Natural killer cell treated with Interleukin-12 subunit alpha and Interleukin-12 subunit beta and Interleukin-15 and Interleukin-18, amount 100 ng/mL, for 72 hours (primary cell): ENCODE measurements at regions not wholly inside any gene's neighbourhood (a gene's known extent, or its start where the extent isn't known, plus 50 kb on each side); places are given as distances from the start of the nearest gene placed in this dataset.
"Not testable (repeated sequence)": the region's sequence is repeated elsewhere in the genome, so short reads cannot be mapped to it uniquely, and the experiment has no call there.

Experiments used
- ATAC-seq, 2 donors: fragments of 150-1000 bp; cut with Tn5 transposase in 1 of 2; sonication (Bioruptor Pico), chemical (Tn5 transposase) in 1 of 2; 2 replicates each; pipeline ENCODE4 v1.10.0; 2021
- DNase-seq: peaks from one replicate; pipeline ENCODE4 v3.0.0; 2022; ENCODE audit warnings: low spot score
- H3K27ac Mint-ChIP-seq, 2 donors: 1 replicate in 1 of 2; 2 replicates in 1 of 2; pipeline ENCODE4 v1.8.0; 2022; ENCODE audit warnings: mixed read lengths in 2 of 2, mild to moderate bottlenecking in 1 of 2, moderate library complexity in 1 of 2
- H3K27me3 Mint-ChIP-seq, 2 donors: 1 replicate in 1 of 2; 2 replicates in 1 of 2; pipeline ENCODE4 v1.8.0; 2022; ENCODE audit warnings: mixed read lengths in 2 of 2
- H3K36me3 Mint-ChIP-seq: one replicate; pipeline ENCODE4 v1.8.0; 2022; ENCODE audit warnings: mixed read lengths
- H3K4me1 Mint-ChIP-seq, 2 donors: 1 replicate in 1 of 2; 2 replicates in 1 of 2; pipeline ENCODE4 v1.8.0; 2022; ENCODE audit warnings: low read depth in 2 of 2, mixed read lengths in 2 of 2, mild to moderate bottlenecking in 1 of 2
- H3K4me3 Mint-ChIP-seq: one replicate; pipeline ENCODE4 v1.8.0; 2022; ENCODE audit warnings: mixed read lengths
- H3K9me3 Mint-ChIP-seq: 2 replicates; pipeline ENCODE4 v1.8.0; 2022; ENCODE audit warnings: mixed read lengths

GRCh38 chr6:77131426-77131825 lies 331.9 kb downstream of the HTR1B start:
- peaks cover 21% of the 10 kb centered on the region for H3K9me3 Mint-ChIP-seq
- H3K27me3 Mint-ChIP-seq = no peaks in the 10 kb centered on the region
- no peak overlapping the region for H3K4me3 Mint-ChIP-seq
- H3K36me3 Mint-ChIP-seq = peaks cover 11% of the 10 kb centered on the region
- no peak overlapping the region for H3K27ac Mint-ChIP-seq
- DNase-seq (no peak), ATAC-seq (no peak)
- no peaks in the 10 kb centered on the region for H3K4me1 Mint-ChIP-seq

DNA sequence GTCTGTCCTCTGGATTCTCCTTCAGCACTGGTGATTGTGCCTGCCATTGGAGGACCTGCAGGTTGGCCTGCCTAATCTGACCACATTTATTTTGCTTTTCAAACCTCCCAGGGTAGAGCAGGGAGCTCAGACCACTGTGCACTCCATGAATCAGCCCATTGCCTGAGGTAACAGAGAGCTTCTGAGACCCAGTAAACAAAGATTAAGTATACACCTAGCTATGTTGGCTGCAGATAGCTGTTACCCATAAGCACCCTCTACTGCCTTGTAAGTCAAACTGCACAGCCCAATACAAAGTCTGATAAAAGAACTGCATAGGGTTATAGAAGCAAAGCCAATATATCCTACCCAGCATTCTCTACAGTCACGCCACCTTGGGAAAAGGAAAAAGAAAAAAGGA lies 338.7 kb downstream of the HTR1B start:
- Mint-ChIP-seq H3K9me3 (peaks cover 27% of the 10 kb centered on the region), H3K27ac (no peak overlapping the region), H3K4me3 (no peak overlapping the region), H3K4me1 (no peaks in the 10 kb centered on the region), H3K27me3 (no peaks in the 10 kb centered on the region), H3K36me3 (peaks cover 7% of the 10 kb centered on the region)
- DNase-seq (no peak), ATAC-seq (no peak)

- H3K27me3 Mint-ChIP-seq = no peaks in the 10 kb centered on the region
- H3K27ac Mint-ChIP-seq = no peak overlapping the region
- H3K4me3 Mint-ChIP-seq = no peak overlapping the region
- ATAC-seq (no peak), DNase-seq (no peak)
- H3K4me1 Mint-ChIP-seq = no peaks in the 10 kb centered on the region
- peaks cover 27% of the 10 kb centered on the region for H3K9me3 Mint-ChIP-seq
- peaks cover 6% of the 10 kb centered on the region for H3K36me3 Mint-ChIP-seq
Measured at GRCh38 chr6:77123527-77123926, 339.8 kb downstream of the HTR1B start.

DNA sequence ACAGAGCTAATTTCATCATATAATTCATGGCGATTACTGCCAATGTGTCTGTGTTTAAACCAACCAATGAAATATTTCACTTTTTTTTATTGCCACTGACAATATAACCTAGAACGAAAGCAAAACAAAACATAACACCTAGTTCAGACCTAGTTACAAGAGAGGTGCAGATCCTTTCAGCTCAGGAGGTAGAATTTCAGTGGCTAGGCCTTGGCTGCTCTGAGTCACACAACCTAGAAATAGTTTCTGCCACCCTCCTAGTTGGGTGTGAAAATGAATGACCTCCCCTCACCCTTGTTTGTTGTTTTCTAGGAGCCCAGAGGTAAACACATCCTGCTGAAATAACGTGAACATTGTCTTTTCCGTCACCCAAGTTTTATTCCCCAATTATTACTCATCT lies 356.3 kb downstream of the HTR1B start:
- no peak overlapping the region for H3K27ac Mint-ChIP-seq
- peaks cover 13% of the 10 kb centered on the region for H3K9me3 Mint-ChIP-seq
- no peaks in the 10 kb centered on the region for H3K4me1 Mint-ChIP-seq
- H3K36me3 Mint-ChIP-seq = peaks cover 8% of the 10 kb centered on the region
- no peak overlapping the region for H3K4me3 Mint-ChIP-seq
- no peak for DNase-seq
- no peaks in the 10 kb centered on the region for H3K27me3 Mint-ChIP-seq
- no peak for ATAC-seq

- no peaks in the 10 kb centered on the region for H3K4me1 Mint-ChIP-seq
- ATAC-seq = no peak
Measured at GRCh38 chr6:77105091-77105490, 358.2 kb downstream of the HTR1B start.

GRCh38 chr6:77097940-77098339 lies 365.4 kb downstream of the HTR1B start:
- no peak for ATAC-seq
- no peak for DNase-seq
- no peaks in the 10 kb centered on the region for H3K27me3 Mint-ChIP-seq
- H3K36me3 Mint-ChIP-seq = peaks cover 4% of the 10 kb centered on the region
- no peaks in the 10 kb centered on the region for H3K4me1 Mint-ChIP-seq
- H3K4me3 Mint-ChIP-seq = no peak overlapping the region
- H3K27ac Mint-ChIP-seq = no peak overlapping the region
- H3K9me3 Mint-ChIP-seq = peaks cover 21% of the 10 kb centered on the region

More at GRCh38 chr6:77105091-77105490, 358.2 kb downstream of the HTR1B start:
- Mint-ChIP-seq H3K9me3 (peaks cover 20% of the 10 kb centered on the region), H3K27me3 (no peaks in the 10 kb centered on the region), H3K36me3 (peaks cover 11% of the 10 kb centered on the region), H3K27ac (no peak overlapping the region), H3K4me3 (no peak overlapping the region)
- DNase-seq = no peak

GRCh38 chr6:77095936-77096627 lies 367.2 kb downstream of the HTR1B start:
- no peak overlapping the region for H3K27ac Mint-ChIP-seq

GRCh38 chr6:77094821-77095220 lies 368.5 kb downstream of the HTR1B start:
- no peaks in the 10 kb centered on the region for H3K4me1 Mint-ChIP-seq
- no peak for DNase-seq
- H3K9me3 Mint-ChIP-seq = peaks cover 18% of the 10 kb centered on the region
- H3K4me3 Mint-ChIP-seq = no peak overlapping the region
- ATAC-seq = no peak
- no peaks in the 10 kb centered on the region for H3K27me3 Mint-ChIP-seq
- peaks cover 4% of the 10 kb centered on the region for H3K36me3 Mint-ChIP-seq
- no peak overlapping the region for H3K27ac Mint-ChIP-seq

More at GRCh38 chr6:77095936-77096627, 367.2 kb downstream of the HTR1B start:
- ATAC-seq = no peak
- no peaks in the 10 kb centered on the region for H3K27me3 Mint-ChIP-seq
- no peaks in the 10 kb centered on the region for H3K36me3 Mint-ChIP-seq
- peaks cover 21% of the 10 kb centered on the region for H3K9me3 Mint-ChIP-seq
- no peaks in the 10 kb centered on the region for H3K4me1 Mint-ChIP-seq
- no peak overlapping the region for H3K4me3 Mint-ChIP-seq
- DNase-seq = no peak

DNA sequence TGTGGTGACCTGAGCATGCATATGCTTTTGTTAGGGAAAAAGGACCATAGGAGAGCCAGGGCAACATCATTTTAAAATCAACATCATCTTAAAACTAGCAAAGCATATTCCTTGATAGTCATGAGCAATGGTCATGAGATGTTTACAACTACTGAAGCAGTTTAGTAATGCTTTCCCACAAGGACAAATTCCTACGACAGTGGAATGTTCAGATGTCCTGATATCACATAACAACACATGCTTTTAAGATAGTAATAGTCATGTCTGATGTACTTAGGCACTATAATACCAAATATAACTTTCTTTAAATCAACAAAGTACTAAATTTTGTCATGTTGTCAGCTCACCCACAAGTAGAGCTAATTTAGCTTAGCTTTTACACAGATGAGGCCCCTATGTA lies 370.3 kb downstream of the HTR1B start:
- Mint-ChIP-seq H3K9me3 (peaks cover 23% of the 10 kb centered on the region), H3K36me3 (peaks cover 9% of the 10 kb centered on the region), H3K27ac (no peak overlapping the region), H3K4me1 (no peaks in the 10 kb centered on the region), H3K27me3 (no peaks in the 10 kb centered on the region), H3K4me3 (no peak overlapping the region)
- ATAC-seq = no peak
- DNase-seq = no peak

GRCh38 chr6:77089776-77090175 lies 373.5 kb downstream of the HTR1B start:
- peaks cover 20% of the 10 kb centered on the region for H3K9me3 Mint-ChIP-seq
- H3K4me1 Mint-ChIP-seq = no peaks in the 10 kb centered on the region
- H3K27me3 Mint-ChIP-seq = no peaks in the 10 kb centered on the region
- H3K36me3 Mint-ChIP-seq = peaks cover 9% of the 10 kb centered on the region
- ATAC-seq (no peak), DNase-seq (no peak)
- no peak overlapping the region for H3K4me3 Mint-ChIP-seq
- H3K27ac Mint-ChIP-seq = no peak overlapping the region

DNA sequence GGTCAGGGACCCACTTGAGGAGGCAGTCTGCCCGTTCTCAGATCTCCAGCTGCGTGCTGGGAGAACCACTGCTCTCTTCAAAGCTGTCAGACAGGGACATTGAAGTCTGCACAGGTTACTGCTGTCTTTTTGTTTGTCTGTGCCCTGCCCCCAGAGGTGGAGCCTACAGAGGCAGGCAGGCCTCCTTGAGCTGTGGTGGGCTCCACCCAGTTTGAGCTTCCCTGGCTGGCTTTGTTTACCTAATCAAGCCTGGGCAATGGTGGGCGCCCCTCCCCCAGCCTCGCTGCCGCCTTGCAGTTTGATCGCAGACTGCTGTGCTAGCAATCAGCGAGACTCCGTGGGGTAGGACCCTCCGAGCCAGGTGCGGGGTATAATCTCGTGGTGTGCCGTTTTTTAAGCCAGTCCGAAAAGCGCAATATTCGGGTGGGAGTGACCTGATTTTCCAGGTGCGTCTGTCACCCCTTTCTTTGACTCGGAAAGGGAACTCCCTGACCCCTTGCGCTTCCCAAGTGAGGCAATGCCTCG lies 375.4 kb downstream of the HTR1B start:
- ATAC-seq, H3K27ac Mint-ChIP-seq, H3K27me3 Mint-ChIP-seq, H3K4me3 Mint-ChIP-seq, H3K4me1 Mint-ChIP-seq, DNase-seq, H3K36me3 Mint-ChIP-seq: not testable (repeated sequence)
- H3K9me3 Mint-ChIP-seq = peaks cover 15% of the 10 kb centered on the region

DNA sequence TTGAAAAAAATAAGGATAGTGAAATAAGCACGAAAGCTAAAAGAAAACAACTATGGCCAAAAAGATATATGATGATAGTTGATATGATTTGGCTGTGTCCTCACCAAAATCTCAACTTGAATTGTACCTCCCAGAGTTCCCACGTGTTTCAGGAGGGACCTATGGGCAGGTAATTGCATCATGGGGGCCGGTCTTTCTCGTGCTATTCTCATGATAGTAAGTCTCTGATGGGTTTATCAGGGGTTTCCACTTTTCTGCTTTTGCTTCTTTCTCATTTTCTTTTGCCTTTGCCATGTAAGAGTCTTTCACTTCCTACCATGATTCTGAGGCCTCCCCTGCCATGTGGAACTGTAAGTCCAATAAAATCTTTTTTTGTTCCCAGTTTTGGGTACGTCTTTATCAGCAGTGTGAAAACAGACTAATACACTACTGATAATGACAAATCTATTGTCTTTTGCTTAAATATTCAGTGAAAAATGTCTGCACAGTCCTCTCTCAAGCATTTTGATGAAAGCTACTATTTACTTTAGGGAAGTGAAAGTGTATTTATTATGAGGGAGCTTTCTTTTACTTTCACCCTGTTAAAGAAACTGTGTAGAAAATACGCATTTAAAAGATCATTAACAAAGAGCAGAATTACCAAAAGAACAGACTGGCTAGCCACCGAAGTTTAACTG lies 389.1 kb downstream of the HTR1B start:
- no peaks in the 10 kb centered on the region for H3K36me3 Mint-ChIP-seq
- ATAC-seq (no peak), DNase-seq (no peak)
- no peak overlapping the region for H3K4me3 Mint-ChIP-seq
- no peaks in the 10 kb centered on the region for H3K27me3 Mint-ChIP-seq
- no peak overlapping the region for H3K27ac Mint-ChIP-seq
- no peaks in the 10 kb centered on the region for H3K4me1 Mint-ChIP-seq
- peaks cover 22% of the 10 kb centered on the region for H3K9me3 Mint-ChIP-seq

- Mint-ChIP-seq H3K36me3 (no peaks in the 10 kb centered on the region), H3K27me3 (no peaks in the 10 kb centered on the region), H3K4me1 (no peaks in the 10 kb centered on the region), H3K27ac (no peak overlapping the region), H3K4me3 (no peak overlapping the region), H3K9me3 (peaks cover 16% of the 10 kb centered on the region)
- ATAC-seq (no peak), DNase-seq (no peak)
Measured at GRCh38 chr6:77073410-77073760, 389.9 kb downstream of the HTR1B start.

DNA sequence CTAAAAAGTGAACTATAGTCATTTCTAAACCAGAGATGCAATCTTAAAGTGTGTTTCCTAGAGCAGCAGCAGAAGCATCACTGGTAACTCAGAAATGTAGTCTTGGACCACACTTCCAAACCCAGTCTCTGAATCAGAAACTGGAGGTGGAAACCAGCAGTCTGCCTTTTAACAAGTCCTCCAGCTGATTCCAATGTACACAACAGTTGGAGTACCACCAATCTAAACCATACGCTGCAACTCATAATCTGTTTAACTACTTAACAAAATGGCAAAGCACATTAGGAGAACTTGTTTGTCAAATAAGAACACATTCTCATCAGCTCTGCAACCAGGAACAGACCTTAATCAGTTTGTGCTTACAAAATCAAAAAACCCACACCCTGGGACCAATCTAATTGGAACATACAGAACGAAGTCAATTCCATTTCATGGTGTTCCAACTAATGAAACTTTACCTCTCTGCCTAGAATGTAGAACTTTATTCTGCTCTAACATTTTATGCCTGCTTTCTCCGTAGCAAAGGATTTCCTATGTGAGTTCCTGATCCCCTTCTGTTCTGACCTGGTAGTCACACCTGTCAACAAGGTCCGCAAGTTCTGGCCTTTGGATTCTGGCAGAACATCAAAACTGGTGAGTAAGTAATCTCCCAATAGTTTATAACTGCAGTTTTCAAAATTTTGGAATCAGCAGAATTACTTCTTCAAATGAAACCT lies 390.4 kb downstream of the HTR1B start:
- DNase-seq = no peak
- H3K27me3 Mint-ChIP-seq = no peaks in the 10 kb centered on the region
- no peak for ATAC-seq
- H3K4me3 Mint-ChIP-seq = no peak overlapping the region
- H3K4me1 Mint-ChIP-seq = no peaks in the 10 kb centered on the region
- no peaks in the 10 kb centered on the region for H3K36me3 Mint-ChIP-seq
- H3K9me3 Mint-ChIP-seq = peaks cover 12% of the 10 kb centered on the region
- no peak overlapping the region for H3K27ac Mint-ChIP-seq
